H1 (cell line): ENCODE measurements at regions not wholly inside any gene's neighbourhood (a gene's known extent, or its start where the extent isn't known, plus 50 kb on each side); places are given as distances from the start of the nearest gene placed in this dataset.
"Not testable (repeated sequence)": the region's sequence is repeated elsewhere in the genome, so short reads cannot be mapped to it uniquely, and the experiment has no call there.

Experiments used
- CTCF ChIA-PET: fragments of 300-600 bp; sonication (Branson Sonifier 250); formaldehyde crosslinking; loops from one replicate; lab custom pipeline; 2021; ENCODE audit not compliant: partially characterized antibody; lab: Charles Lee
- POLR2A ChIA-PET: fragments of 300-600 bp; sonication (Branson Sonifier 250); formaldehyde crosslinking; loops from one replicate; lab custom pipeline; 2021; ENCODE audit warnings: inconsistent platforms; ENCODE audit not compliant: partially characterized antibody; lab: Charles Lee
- DNase-seq, 2 experiments: peaks; one replicate each; pipeline versions ENCODE4 v3.0.0 to v3.0.0-alpha.2; 2010 to 2022; ENCODE audit warnings: low spot score in 2 of 2, low read depth in 1 of 2, mixed read lengths in 1 of 2
- FAIRE-seq: peaks from 2 replicates; lab custom pipeline; 2011; peaks lifted over from hg19 to GRCh38; lab: Jason Lieb, UNC
- H2AFZ ChIP-seq: 2 replicates; pipeline ENCODE4 v1.8.1; 2012; ENCODE audit warnings: low read length, inconsistent platforms
- H2AK5ac ChIP-seq: 2 replicates; pipeline ENCODE4 v1.6.1; 2013; ENCODE audit warnings: low read depth, low read length
- H2BK120ac ChIP-seq: replicated peaks from 2 replicates; pipeline ENCODE3; 2013; ENCODE audit warnings: low read depth, low read length, inconsistent platforms
- H2BK12ac ChIP-seq: 2 replicates; pipeline ENCODE4 v1.6.1; 2013; ENCODE audit warnings: low read depth, low read length
- H2BK15ac ChIP-seq: 2 replicates; pipeline ENCODE4 v1.6.1; 2013; ENCODE audit warnings: low read length
- H2BK20ac ChIP-seq: 2 replicates; pipeline ENCODE4 v1.6.1; 2013; ENCODE audit warnings: low read length
- H2BK5ac ChIP-seq: 2 replicates; pipeline ENCODE4 v1.6.1; 2013; ENCODE audit warnings: low read depth, low read length
- H3K14ac ChIP-seq: 2 replicates; pipeline ENCODE4 v1.6.1; 2013; ENCODE audit warnings: inconsistent platforms; ENCODE audit not compliant: insufficient read length
- H3K18ac ChIP-seq: 2 replicates; pipeline ENCODE4 v1.6.1; 2013; ENCODE audit warnings: low read length; ENCODE audit errors: extremely low read depth
- H3K23ac ChIP-seq: 2 replicates; pipeline ENCODE4 v1.6.1; 2013; ENCODE audit warnings: inconsistent platforms; ENCODE audit not compliant: insufficient read length
- H3K23me2 ChIP-seq: 2 replicates; pipeline ENCODE4 v1.6.1; 2013; ENCODE audit warnings: low read depth, low read length
- H3K27ac ChIP-seq: 2 replicates; pipeline ENCODE4 v1.6.1; 2011; ENCODE audit warnings: low read depth, low read length, inconsistent platforms
- H3K27me3 ChIP-seq, 4 experiments: replicated peaks in 1 of 4; 1 replicate in 1 of 4; 2 replicates in 3 of 4; pipeline versions ENCODE4 v1.6.1 to v1.8.1; 2011 to 2013; ENCODE audit warnings: low read length in 3 of 4, mild to moderate bottlenecking in 3 of 4, inconsistent platforms in 2 of 4, mixed read lengths in 2 of 4, moderate library complexity in 1 of 4; ENCODE audit not compliant: control insufficient read depth in 3 of 4, insufficient read depth in 3 of 4; ENCODE audit errors: extremely low read depth in 1 of 4
- H3K36me3 ChIP-seq, 4 experiments: 2 replicates each; pipeline versions ENCODE4 v1.6.1 to v1.8.1; 2011 to 2013; ENCODE audit warnings: mild to moderate bottlenecking in 4 of 4, low read length in 3 of 4, moderate library complexity in 2 of 4, control low read depth in 1 of 4, inconsistent platforms in 1 of 4; ENCODE audit not compliant: insufficient read depth in 4 of 4, control insufficient read depth in 2 of 4
- H3K4ac ChIP-seq: replicated peaks from 2 replicates; pipeline ENCODE3; 2013; ENCODE audit warnings: low read length, low read depth, mixed read lengths, inconsistent platforms; ENCODE audit not compliant: insufficient read length
- H3K4me1 ChIP-seq, 4 experiments: replicated peaks in 1 of 4; 1 replicate in 1 of 4; 2 replicates in 3 of 4; pipeline versions ENCODE4 v1.6.1 to v1.8.1; 2011 to 2013; ENCODE audit warnings: low read length in 3 of 4, inconsistent platforms in 2 of 4, mixed read lengths in 1 of 4; ENCODE audit not compliant: insufficient read depth in 4 of 4, control insufficient read depth in 3 of 4
- H3K4me2 ChIP-seq, 2 experiments: 2 replicates each; pipeline versions ENCODE4 v1.6.1 to v1.8.1; 2011 to 2013; ENCODE audit warnings: low read depth in 2 of 2, low read length in 2 of 2, control low read depth in 1 of 2, inconsistent platforms in 1 of 2, mild to moderate bottlenecking in 1 of 2; ENCODE audit not compliant: insufficient read depth in 1 of 2
- H3K4me3 ChIP-seq, 4 experiments: fragments of 200-600, 300-600 bp in 1 of 4; sonication (generic), shearing (Covaris generic), sonication (Bioruptor Twin) in 1 of 4; 2 replicates each; pipeline versions ENCODE4 v1.5.1 to v1.8.1; 2011 to 2016; ENCODE audit warnings: low read length in 4 of 4, low read depth in 3 of 4, control low read depth in 2 of 4, inconsistent platforms in 2 of 4, mild to moderate bottlenecking in 2 of 4, mixed read lengths in 1 of 4, moderate library complexity in 1 of 4; ENCODE audit not compliant: insufficient read depth in 2 of 4; ENCODE audit errors: extremely low read depth in 1 of 4
- H3K56ac ChIP-seq: replicated peaks from 2 replicates; pipeline ENCODE3; 2013; ENCODE audit warnings: low read depth, mild to moderate bottlenecking, mixed read lengths, low read length, inconsistent platforms; ENCODE audit not compliant: insufficient read length
- H3K79me1 ChIP-seq: 2 replicates; pipeline ENCODE4 v1.6.1; 2013; ENCODE audit warnings: low read depth, low read length, control low read depth
- H3K79me2 ChIP-seq, 2 experiments: 2 replicates each; pipeline versions ENCODE4 v1.6.1 to v1.8.1; 2012 to 2013; ENCODE audit warnings: low read length in 2 of 2, mild to moderate bottlenecking in 2 of 2, inconsistent platforms in 1 of 2; ENCODE audit not compliant: insufficient read depth in 2 of 2, control insufficient read depth in 1 of 2
- H3K9ac ChIP-seq, 4 experiments: replicated peaks in 1 of 4; 1 replicate in 1 of 4; 2 replicates in 3 of 4; pipeline versions ENCODE4 v1.6.1 to v1.8.1; 2011 to 2013; ENCODE audit warnings: low read depth in 3 of 4, low read length in 3 of 4, control low read depth in 2 of 4, mild to moderate bottlenecking in 2 of 4, moderate library complexity in 2 of 4, inconsistent platforms in 1 of 4; ENCODE audit errors: extremely low read depth in 1 of 4
- H3K9me3 ChIP-seq, 2 experiments: 2 replicates each; pipeline versions ENCODE4 v1.6.1 to v1.8.1; 2012 to 2013; ENCODE audit warnings: mild to moderate bottlenecking in 2 of 2, moderate library complexity in 2 of 2, control low read depth in 1 of 2, inconsistent platforms in 1 of 2, low read depth in 1 of 2, low read length in 1 of 2, mixed read lengths in 1 of 2; ENCODE audit not compliant: insufficient read depth in 2 of 2
- H4K20me1 ChIP-seq, 2 experiments: replicated peaks in 1 of 2; 2 replicates each; pipeline versions ENCODE3 to v1.8.1; 2011 to 2013; ENCODE audit warnings: inconsistent platforms in 2 of 2, low read length in 2 of 2, mild to moderate bottlenecking in 1 of 2; ENCODE audit not compliant: insufficient read depth in 2 of 2, control insufficient read depth in 1 of 2
- H4K5ac ChIP-seq: 2 replicates; pipeline ENCODE4 v1.6.1; 2013; ENCODE audit warnings: low read length, low read depth, mixed read lengths, inconsistent platforms; ENCODE audit not compliant: insufficient read length
- H4K8ac ChIP-seq: 2 replicates; pipeline ENCODE4 v1.8.0; 2013; ENCODE audit warnings: mild to moderate bottlenecking, moderate library complexity, low read length, inconsistent platforms; ENCODE audit not compliant: insufficient read depth; ENCODE audit errors: extremely low read depth
- H4K91ac ChIP-seq: replicated peaks from 2 replicates; pipeline ENCODE3; 2013; ENCODE audit warnings: low read length, mixed read lengths, inconsistent platforms; ENCODE audit not compliant: insufficient read length
- WGBS, 2 experiments: shearing (Covaris generic) in 1 of 2; methylation state at CpG; one replicate each; pipeline versions ENCODE4 v1.1.6 to v1.1.7; 2013 to 2015; ENCODE audit warnings: low lambda C conversion rate in 2 of 2, mixed read lengths in 2 of 2, inconsistent platforms in 1 of 2, low coverage in 1 of 2, missing lambda C conversion rate in 1 of 2; ENCODE audit not compliant: insufficient replicate concordance in 2 of 2, insufficient coverage in 1 of 2, insufficient read length in 1 of 2; ENCODE audit errors: extremely low coverage in 1 of 2, missing lambda C conversion rate in 1 of 2; 5-methylcytosine and 5-hydroxymethylcytosine counted together

GRCh38 chr6:14600306-14600705 lies 482.7 kb downstream of the CD83 start:
- H3K9ac ChIP-seq, H2BK12ac ChIP-seq, H2AFZ ChIP-seq, H3K27me3 ChIP-seq, CTCF ChIA-PET, H3K36me3 ChIP-seq, FAIRE-seq, H3K23me2 ChIP-seq, H2BK20ac ChIP-seq, H2BK5ac ChIP-seq, H2AK5ac ChIP-seq, H3K18ac ChIP-seq, H3K4me3 ChIP-seq, POLR2A ChIA-PET, H3K79me1 ChIP-seq, H3K23ac ChIP-seq, H3K56ac ChIP-seq, H3K4ac ChIP-seq, H2BK15ac ChIP-seq, H3K4me2 ChIP-seq, H3K79me2 ChIP-seq, H4K5ac ChIP-seq, DNase-seq, H4K20me1 ChIP-seq, H4K8ac ChIP-seq, H3K27ac ChIP-seq, H3K9me3 ChIP-seq, H3K14ac ChIP-seq, H4K91ac ChIP-seq, H2BK120ac ChIP-seq: not testable (repeated sequence)
- H3K4me1 ChIP-seq: peaks cover 0 to 12% (median 4%) of the 10 kb centered on the region in 4 experiments; a peak in 4 of 7 replicates
- WGBS, 2 experiments: 86% methylated on average over 8 of the region's 8 CpGs; no CpG with 5 or more reads in 1 of the 2 experiments
